B cell (primary cell): ENCODE measurements at regions not wholly inside any gene's neighbourhood (a gene's known extent, or its start where the extent isn't known, plus 50 kb on each side); places are given as distances from the start of the nearest gene placed in this dataset.

ENCODE experiments used
- ATAC-seq: fragments of 200-7000 bp; cut with Tn5 transposase; one replicate; pipeline ENCODE4 v1.10.0; 2021; ENCODE audit warnings: low read depth, mild to moderate bottlenecking, moderate number of reproducible peaks, moderate library complexity
- CTCF ChIA-PET: fragments of 350-600 bp; sonication (Branson Sonifier 250); formaldehyde crosslinking; loops from one replicate; lab custom pipeline; 2021; ENCODE audit warnings: antibody characterized with exemption, inconsistent platforms; lab: Charles Lee
- POLR2A ChIA-PET: fragments of 350-600 bp; sonication (Branson Sonifier 250); formaldehyde crosslinking; loops from one replicate; lab custom pipeline; 2021; ENCODE audit warnings: antibody characterized with exemption; lab: Charles Lee
- DNase-seq: peaks from one replicate; pipeline ENCODE4 v3.0.0; 2013
- H2AFZ ChIP-seq: 2 replicates; pipeline ENCODE4 v1.6.1; 2012; ENCODE audit warnings: mild to moderate bottlenecking, low read depth, low read length; ENCODE audit not compliant: insufficient read depth, poor library complexity, severe bottlenecking
- H3K27ac ChIP-seq, 2 donors: 1 replicate in 1 of 2; 2 replicates in 1 of 2; pipeline ENCODE4 v1.5.1; 2012 to 2013; ENCODE audit warnings: low read length in 2 of 2, mild to moderate bottlenecking in 2 of 2, moderate library complexity in 1 of 2
- H3K27me3 ChIP-seq, 4 experiments: fragments of 200-600 bp in 1 of 4; sonication (generic) in 1 of 4; replicated peaks in 1 of 4; 1 replicate in 2 of 4; 2 replicates in 2 of 4; pipeline versions ENCODE4 v1.6.1 to v1.7.0; 2013 to 2016; ENCODE audit warnings: low read length in 3 of 4, mild to moderate bottlenecking in 2 of 4, mixed read lengths in 1 of 4, moderate library complexity in 1 of 4; ENCODE audit not compliant: insufficient read depth in 4 of 4, control insufficient read depth in 3 of 4; ENCODE audit errors: control extremely low read depth in 1 of 4
- H3K36me3 ChIP-seq, 2 experiments: replicated peaks in 1 of 2; 1 replicate in 1 of 2; 2 replicates in 1 of 2; pipeline versions ENCODE4 v1.6.1 to v1.7.1; 2013; ENCODE audit warnings: low read length in 1 of 2; ENCODE audit not compliant: insufficient read depth in 2 of 2, control insufficient read depth in 1 of 2; ENCODE audit errors: control extremely low read depth in 1 of 2, extremely low read depth in 1 of 2
- H3K4me1 ChIP-seq, 2 donors: fragments of 200-600 bp in 1 of 2; sonication (generic) in 1 of 2; 1 replicate in 1 of 2; 2 replicates in 1 of 2; pipeline versions ENCODE4 v1.5.1 to v1.6.1; 2013 to 2017; ENCODE audit warnings: low read length in 2 of 2; ENCODE audit not compliant: control insufficient read depth in 2 of 2, insufficient read depth in 2 of 2
- H3K4me2 ChIP-seq: replicated peaks from 2 replicates; pipeline ENCODE3; 2012; ENCODE audit warnings: mild to moderate bottlenecking, low read depth, low read length; ENCODE audit not compliant: poor library complexity, severe bottlenecking
- H3K4me3 ChIP-seq, 5 experiments: fragments of 200-600 bp in 1 of 5; sonication (generic) in 1 of 5; 1 replicate in 3 of 5; 2 replicates in 2 of 5; pipeline versions ENCODE4 v1.5.1 to v1.7.0; 2011 to 2016; ENCODE audit warnings: low read length in 4 of 5, mild to moderate bottlenecking in 4 of 5, low read depth in 2 of 5, control low read depth in 1 of 5, moderate library complexity in 1 of 5; ENCODE audit not compliant: insufficient read depth in 1 of 5; ENCODE audit errors: control extremely low read depth in 1 of 5, extremely low read depth in 1 of 5
- H3K79me2 ChIP-seq: fragments of 200-600 bp; sonication (generic); one replicate; pipeline ENCODE4 v1.6.0; 2016; ENCODE audit warnings: low read length; ENCODE audit not compliant: control insufficient read depth, insufficient read depth
- H3K9ac ChIP-seq: fragments of 200-600 bp; sonication (generic); 2 replicates; pipeline ENCODE4 v1.6.1; 2017; ENCODE audit warnings: mild to moderate bottlenecking, low read length, moderate library complexity
- H3K9me3 ChIP-seq, 3 donors: one replicate each; pipeline versions ENCODE4 v1.6.1 to v1.7.1; 2013; ENCODE audit warnings: low read length in 2 of 3; ENCODE audit not compliant: control insufficient read depth in 2 of 3, insufficient read depth in 1 of 3; ENCODE audit errors: control extremely low read depth in 1 of 3
- H4K20me1 ChIP-seq: 2 replicates; pipeline ENCODE4 v1.6.0; 2012; ENCODE audit warnings: mild to moderate bottlenecking, low read length; ENCODE audit not compliant: insufficient read depth, control insufficient read depth, poor library complexity, severe bottlenecking
- H3K27ac Mint-ChIP-seq: one replicate; pipeline ENCODE4 v1.8.0; 2021; ENCODE audit warnings: mixed read lengths
- H3K27me3 Mint-ChIP-seq: one replicate; pipeline ENCODE4 v1.8.0; 2021; ENCODE audit warnings: mixed read lengths
- H3K4me1 Mint-ChIP-seq: one replicate; pipeline ENCODE4 v1.8.0; 2021; ENCODE audit warnings: mixed read lengths
- H3K4me3 Mint-ChIP-seq: one replicate; pipeline ENCODE4 v1.8.0; 2021; ENCODE audit warnings: mixed read lengths
- H3K9me3 Mint-ChIP-seq: one replicate; pipeline ENCODE4 v1.8.0; 2022; ENCODE audit warnings: mixed read lengths; ENCODE audit not compliant: insufficient read depth
- EZH2 ChIP-seq: IDR thresholded peaks from 2 replicates; pipeline ENCODE4 v1.6.1; 2012; ENCODE audit warnings: borderline replicate concordance, low read depth, mild to moderate bottlenecking, moderate library complexity, low read length; ENCODE audit not compliant: insufficient read depth, poor library complexity, severe bottlenecking
- WGBS: methylation state at CpG from one replicate; pipeline ENCODE4 v1.1.5; 2013; ENCODE audit warnings: missing lambda C conversion rate; ENCODE audit not compliant: insufficient coverage; 5-methylcytosine and 5-hydroxymethylcytosine counted together
- intact Hi-C: fragments of 100-400 bp; cut with micrococcal nuclease; formaldehyde crosslinking; loops from one replicate; pipeline ENCODE4 v1.10.0; 2022
- TF ChIP-seq, protein P1 (sequence below): fragments of 200-600 bp; IDR thresholded peaks from one replicate; pipeline ENCODE4 v1.8.0; 2022; ENCODE audit warnings: antibody characterized with exemption, mild to moderate bottlenecking

- no peaks in the 10 kb centered on the region for H3K9me3 ChIP-seq
- ChIA-PET CTCF (no interaction called here), POLR2A (no interaction called here)
- H3K9me3 Mint-ChIP-seq, result peaks cover 3% of the 10 kb centered on the region
- H3K27me3 ChIP-seq, result no peaks in the 10 kb centered on the region
- H3K36me3 ChIP-seq, result no peaks in the 10 kb centered on the region
- intact Hi-C loops, result no loop called here
- H4K20me1 ChIP-seq, result no peaks in the 10 kb centered on the region
- H3K9ac ChIP-seq, result no peak overlapping the region
- no peak for TF ChIP-seq EZH2
- TF ChIP-seq, protein P1, sequence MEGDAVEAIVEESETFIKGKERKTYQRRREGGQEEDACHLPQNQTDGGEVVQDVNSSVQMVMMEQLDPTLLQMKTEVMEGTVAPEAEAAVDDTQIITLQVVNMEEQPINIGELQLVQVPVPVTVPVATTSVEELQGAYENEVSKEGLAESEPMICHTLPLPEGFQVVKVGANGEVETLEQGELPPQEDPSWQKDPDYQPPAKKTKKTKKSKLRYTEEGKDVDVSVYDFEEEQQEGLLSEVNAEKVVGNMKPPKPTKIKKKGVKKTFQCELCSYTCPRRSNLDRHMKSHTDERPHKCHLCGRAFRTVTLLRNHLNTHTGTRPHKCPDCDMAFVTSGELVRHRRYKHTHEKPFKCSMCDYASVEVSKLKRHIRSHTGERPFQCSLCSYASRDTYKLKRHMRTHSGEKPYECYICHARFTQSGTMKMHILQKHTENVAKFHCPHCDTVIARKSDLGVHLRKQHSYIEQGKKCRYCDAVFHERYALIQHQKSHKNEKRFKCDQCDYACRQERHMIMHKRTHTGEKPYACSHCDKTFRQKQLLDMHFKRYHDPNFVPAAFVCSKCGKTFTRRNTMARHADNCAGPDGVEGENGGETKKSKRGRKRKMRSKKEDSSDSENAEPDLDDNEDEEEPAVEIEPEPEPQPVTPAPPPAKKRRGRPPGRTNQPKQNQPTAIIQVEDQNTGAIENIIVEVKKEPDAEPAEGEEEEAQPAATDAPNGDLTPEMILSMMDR, result no peak
- H3K4me1 Mint-ChIP-seq, result no peaks in the 10 kb centered on the region
- no peak for ATAC-seq
- no peak for DNase-seq
- H3K4me3 ChIP-seq, result no peak overlapping the region
- H3K4me1 ChIP-seq, result no peaks in the 10 kb centered on the region
- no peaks in the 10 kb centered on the region for H3K27me3 Mint-ChIP-seq
- no peak overlapping the region for H3K4me3 Mint-ChIP-seq
- no peak overlapping the region for H3K4me2 ChIP-seq
- no peaks in the 10 kb centered on the region for H3K79me2 ChIP-seq
- no peak overlapping the region for H2AFZ ChIP-seq
- no CpG with 5 or more reads among the region's 1 CpG for WGBS
- H3K27ac ChIP-seq, result no peak overlapping the region
- no peak overlapping the region for H3K27ac Mint-ChIP-seq
Measured at GRCh38 chr2:56754627-56755026, 570.8 kb downstream of the CCDC85A start.

DNA sequence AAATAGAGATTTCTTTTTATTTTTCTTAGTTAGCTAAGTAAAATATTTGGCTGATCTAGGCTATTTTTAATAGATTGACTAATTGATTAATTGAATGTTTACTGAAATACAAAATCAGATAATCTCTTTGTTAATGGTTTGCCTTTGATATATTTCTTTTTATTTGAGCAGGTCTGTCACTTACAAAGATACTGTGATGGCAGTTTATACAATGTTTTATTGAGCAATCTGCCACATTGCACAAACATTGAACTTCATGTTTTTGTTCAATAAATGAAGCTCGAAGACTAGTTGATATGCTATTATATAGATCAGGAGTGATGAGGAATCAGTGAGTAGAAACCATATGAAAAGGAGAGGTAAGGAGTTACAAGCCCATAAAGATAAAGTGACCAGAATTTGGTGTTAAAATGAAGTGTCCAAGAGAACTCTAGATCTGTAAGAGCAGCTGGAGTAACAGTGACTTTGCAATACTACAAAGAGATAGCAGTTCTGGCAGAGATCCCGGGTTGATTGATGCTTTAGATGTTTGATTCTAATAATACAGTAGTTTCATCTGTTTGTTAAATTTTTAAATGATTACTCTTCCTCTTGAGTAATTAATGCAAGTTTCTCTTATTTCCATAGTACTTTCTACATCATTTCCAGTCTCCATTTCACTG is 574.2 kb downstream of the CCDC85A start:
- no peak overlapping the region for H3K4me3 Mint-ChIP-seq
- TF ChIP-seq, protein P1, result no peak
- no peak for TF ChIP-seq EZH2
- no peaks in the 10 kb centered on the region for H3K9me3 ChIP-seq
- H3K36me3 ChIP-seq, result no peaks in the 10 kb centered on the region
- no peak overlapping the region for H3K4me2 ChIP-seq
- ChIA-PET CTCF (no interaction called here), POLR2A (no interaction called here)
- no peaks in the 10 kb centered on the region for H3K79me2 ChIP-seq
- intact Hi-C loops, result no loop called here
- H3K27ac Mint-ChIP-seq, result no peak overlapping the region
- no peak overlapping the region for H3K4me3 ChIP-seq
- ATAC-seq (no peak), DNase-seq (no peak)
- H2AFZ ChIP-seq, result no peak overlapping the region
- no peaks in the 10 kb centered on the region for H3K27me3 Mint-ChIP-seq
- no peaks in the 10 kb centered on the region for H3K4me1 ChIP-seq
- no peak overlapping the region for H3K9ac ChIP-seq
- H3K27ac ChIP-seq, result no peak overlapping the region
- no peaks in the 10 kb centered on the region for H3K27me3 ChIP-seq
- no peaks in the 10 kb centered on the region for H3K4me1 Mint-ChIP-seq
- H4K20me1 ChIP-seq, result no peaks in the 10 kb centered on the region
- H3K9me3 Mint-ChIP-seq, result peaks cover 3% of the 10 kb centered on the region
- 60% methylated on average over 1 of the region's 2 CpGs for WGBS
